ENCODE measurements at regions not wholly inside any gene's neighbourhood (a gene's known extent, or its start where the extent isn't known, plus 50 kb on each side); places are given as distances from the start of the nearest gene placed in this dataset.
"Not testable (repeated sequence)": the region's sequence is repeated elsewhere in the genome, so short reads cannot be mapped to it uniquely, and the experiment has no call there.

DNA sequence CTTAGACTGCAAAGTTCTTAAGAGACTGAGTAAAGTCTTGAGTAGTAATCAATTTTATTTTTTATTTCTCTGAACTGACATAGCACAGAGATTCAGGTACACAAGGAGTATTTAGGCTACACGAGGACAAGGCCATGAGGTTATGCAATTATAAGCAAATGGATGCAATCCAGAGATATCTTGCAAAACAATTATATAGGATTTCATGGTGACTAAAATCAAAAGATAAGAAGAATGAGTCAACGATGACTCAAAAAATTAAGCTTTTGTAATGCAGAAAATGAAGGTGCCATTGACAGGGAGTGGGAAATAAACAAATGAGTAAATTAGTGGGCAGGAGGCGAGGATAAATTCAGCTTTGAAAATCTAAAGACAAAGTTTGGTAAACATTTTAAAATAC lies 66.7 kb upstream of the MYO3A start:
- peak; percentile 8 for DNase-seq (ENCODE audit: low spot score)

DNA sequence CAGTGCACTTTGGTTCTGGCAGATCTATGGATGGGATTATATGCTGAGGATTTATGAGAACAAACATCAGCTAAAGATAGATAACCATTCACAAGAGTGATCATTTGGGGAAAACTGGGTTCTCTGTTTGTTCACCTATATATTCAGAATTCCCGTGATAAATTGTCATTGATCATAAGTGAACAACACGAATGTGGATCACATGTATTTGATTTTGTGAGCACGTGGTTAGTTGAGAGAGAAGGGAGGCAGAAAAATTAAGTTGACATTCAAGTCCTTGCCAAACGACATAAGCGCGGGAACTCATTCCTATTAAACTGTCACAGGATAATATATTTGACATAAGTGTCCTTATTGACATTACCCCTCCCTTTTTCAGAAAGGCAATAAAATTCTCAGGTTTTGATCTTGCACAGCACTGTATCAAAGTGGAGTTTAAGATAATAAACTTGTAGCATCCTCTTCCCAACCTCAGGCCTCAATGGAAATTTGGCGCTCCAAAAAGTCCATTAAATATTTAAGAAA lies 64.9 kb upstream of the MYO3A start:
- no peak for DNase-seq (ENCODE audit: low spot score)

DNA sequence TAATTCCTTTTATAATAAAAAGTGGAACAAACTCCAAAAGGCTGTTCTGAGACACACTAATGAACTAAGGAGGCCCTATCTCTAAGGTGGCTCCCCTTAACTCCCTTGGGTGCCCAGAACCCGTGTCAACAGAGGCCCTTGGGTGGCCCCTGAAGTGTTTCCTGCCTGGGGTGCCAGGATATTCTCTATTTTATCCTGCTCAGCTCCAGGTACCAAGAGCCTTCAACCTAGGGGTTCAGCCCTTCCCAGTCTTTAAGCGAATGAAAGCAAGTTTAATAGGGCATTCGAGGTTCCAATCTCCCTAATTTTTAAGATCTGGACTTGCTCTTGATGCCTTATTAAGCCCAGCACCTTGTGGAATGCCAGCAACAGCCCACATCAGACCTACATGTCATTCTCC lies 64.4 kb upstream of the MYO3A start:
- DNase-seq (ENCODE audit: low spot score) = no peak

DNA sequence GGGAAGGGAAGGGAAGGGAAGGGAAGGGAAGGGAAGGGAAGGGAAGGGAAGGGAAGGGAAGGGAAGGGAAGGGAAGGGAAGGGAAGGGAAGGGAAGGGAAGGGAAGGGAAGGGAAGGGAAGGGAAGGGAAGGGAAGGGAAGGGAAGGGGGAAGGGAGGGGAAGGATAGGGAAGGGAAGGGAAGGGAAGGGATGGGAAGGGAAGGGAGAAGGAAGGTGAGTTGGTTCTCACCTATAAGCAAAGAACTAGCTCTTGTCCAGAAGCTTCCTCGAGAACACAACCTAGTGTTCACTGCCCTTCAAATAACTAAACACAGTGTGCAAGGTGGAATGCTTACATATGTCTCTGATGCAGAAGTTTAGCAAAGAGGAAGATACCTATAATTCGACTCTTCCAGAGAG lies 59.6 kb upstream of the MYO3A start:
- not testable (repeated sequence) for DNase-seq (ENCODE audit: low spot score)

DNA sequence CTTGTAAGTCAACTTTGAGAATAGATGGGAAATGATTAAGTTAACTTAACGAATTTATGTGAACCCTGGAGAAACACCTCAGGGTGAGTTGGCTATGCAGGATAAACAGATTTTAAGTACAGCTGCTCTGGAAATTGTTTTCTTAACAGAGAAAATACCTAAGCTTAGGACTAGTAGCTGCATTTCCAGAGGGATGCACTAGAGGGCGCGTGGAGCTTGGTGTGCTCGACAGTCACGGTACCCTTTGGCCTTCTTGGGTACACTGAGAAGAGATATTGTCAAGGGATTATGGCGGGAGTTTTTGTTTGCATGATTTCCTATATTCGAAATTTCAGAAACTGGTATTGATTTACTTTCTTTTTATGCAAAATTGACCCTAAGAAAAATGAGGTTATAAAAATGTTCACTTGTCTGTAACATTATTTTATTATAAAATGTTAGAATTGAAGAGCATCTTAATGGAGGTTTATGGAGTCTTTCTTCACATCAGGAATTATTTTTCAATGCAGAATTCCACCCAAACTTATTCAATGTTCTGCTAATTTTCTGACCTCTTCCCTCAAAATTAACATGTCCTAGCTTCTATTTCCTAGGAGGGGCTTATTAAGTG lies 58.4 kb upstream of the MYO3A start:
- peak; percentile 68 for DNase-seq (ENCODE audit: low spot score)

DNA sequence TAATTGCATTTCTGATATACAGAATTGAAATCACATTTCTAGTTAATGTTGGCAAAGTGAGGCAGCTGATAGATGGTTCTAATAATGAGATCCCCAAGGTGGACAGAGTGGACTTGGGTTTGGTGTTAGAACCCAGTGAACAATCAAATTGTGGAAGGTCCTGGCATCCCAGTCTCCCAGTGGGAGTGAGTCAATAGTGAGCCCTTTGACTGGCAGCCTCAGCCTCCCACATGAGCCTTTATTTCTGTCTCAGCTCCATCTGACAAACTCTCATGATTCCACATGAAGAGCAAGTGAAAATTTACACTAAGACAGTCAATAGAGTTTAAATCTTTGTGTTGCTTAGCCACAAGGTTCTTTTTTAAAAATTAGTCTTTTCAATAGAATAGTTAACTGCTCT lies 56.7 kb upstream of the MYO3A start:
- DNase-seq (ENCODE audit: low spot score) = no peak
